A549 (cell line): ENCODE measurements at regions not wholly inside any gene's neighbourhood (a gene's known extent, or its start where the extent isn't known, plus 50 kb on each side); places are given as distances from the start of the nearest gene placed in this dataset.

Experiments
- ATAC-seq, 2 experiments: fragments of 200-7000 bp in 1 of 2; fragments of >200 bp in 1 of 2; cut with Nextera tagmentation in 1 of 2; cut with Tn5 transposase in 1 of 2; 3 replicates each; pipeline versions ENCODE4 v1.8.0 to v1.9.1; 2018 to 2020; ENCODE audit warnings: mild to moderate bottlenecking in 1 of 2, moderate library complexity in 1 of 2
- CTCF ChIA-PET: fragments of 300-600 bp; sonication (Branson Sonifier 250); formaldehyde crosslinking; extraction: SDS; loops from one replicate; lab custom pipeline; 2021; ENCODE audit warnings: antibody characterized with exemption, inconsistent platforms; lab: Yijun Ruan, JAX
- POLR2A ChIA-PET: fragments of 350-600 bp; formaldehyde crosslinking; extraction: SDS; loops from one replicate; lab custom pipeline; 2021; ENCODE audit warnings: antibody characterized with exemption, inconsistent platforms; lab: Yijun Ruan, JAX
- DNase-seq, 2 experiments: peaks; one replicate each; pipeline versions ENCODE4 v3.0.0 to v3.0.0-alpha.2; 2011 to 2016; ENCODE audit warnings: low read depth in 1 of 2, low spot score in 1 of 2
- FAIRE-seq: peaks from 2 replicates; lab custom pipeline; 2011; peaks lifted over from hg19 to GRCh38; lab: Jason Lieb, UNC
- H3K27ac ChIP-seq, 2 experiments: fragments of >200 bp; sonication (Bioruptor Twin); formaldehyde crosslinking; 3 replicates each; pipeline ENCODE4 v1.5.1; 2016 to 2017
- H3K4me1 ChIP-seq: fragments of >200 bp; sonication (Bioruptor Twin); formaldehyde crosslinking; 3 replicates; pipeline ENCODE4 v1.6.1; 2016
- H3K4me2 ChIP-seq: fragments of >200 bp; sonication (Bioruptor Twin); formaldehyde crosslinking; 3 replicates; pipeline ENCODE4 v1.6.1; 2016
- H3K4me3 ChIP-seq: fragments of >200 bp; sonication (Bioruptor Twin); formaldehyde crosslinking; 3 replicates; pipeline ENCODE4 v1.5.1; 2016
- H3K9me3 ChIP-seq: fragments of >200 bp; sonication (Bioruptor Twin); formaldehyde crosslinking; 3 replicates; pipeline ENCODE4 v1.6.1; 2016
- BHLHE40 ChIP-seq: IDR thresholded peaks from 2 replicates; pipeline ENCODE4 v1.6.1; 2012; ENCODE audit warnings: low read depth, low read length, inconsistent platforms
- CBX2 ChIP-seq: fragments of 200-600 bp; sonication (generic); IDR thresholded peaks from 2 replicates; pipeline ENCODE4 v1.6.1; 2016; ENCODE audit warnings: low read depth, mild to moderate bottlenecking, borderline replicate concordance
- CEBPB ChIP-seq, 2 experiments: fragments of >200 bp in 1 of 2; sonication (Bioruptor Twin) in 1 of 2; formaldehyde crosslinking in 1 of 2; IDR thresholded peaks; 2 replicates each; pipeline ENCODE4 v1.6.1; 2012 to 2016
- CHD4 ChIP-seq: fragments of 200-600 bp; sonication (generic); IDR thresholded peaks from 2 replicates; pipeline ENCODE4 v1.6.1; 2016; ENCODE audit warnings: antibody characterized with exemption, mild to moderate bottlenecking, borderline replicate concordance
- EHF ChIP-seq: fragments of 250-450 bp; sonication (Bioruptor Pico); IDR thresholded peaks from 2 replicates; pipeline ENCODE4 v1.5.0; 2020; ENCODE audit warnings: mild to moderate bottlenecking
- EHMT2 ChIP-seq: fragments of 200-600 bp; sonication (generic); IDR thresholded peaks from 2 replicates; pipeline ENCODE4 v1.6.1; 2016; ENCODE audit warnings: antibody characterized with exemption, low read depth, mild to moderate bottlenecking, moderate library complexity
- ESRRA ChIP-seq: fragments of 150-350 bp; IDR thresholded peaks from 2 replicates; pipeline ENCODE4 v1.6.1; 2014; ENCODE audit warnings: mild to moderate bottlenecking, low read length, borderline replicate concordance
- FOSL2 ChIP-seq, 2 experiments: fragments of 450-650 bp in 1 of 2; fragments of >200 bp in 1 of 2; sonication (Bioruptor Twin) in 1 of 2; formaldehyde crosslinking; IDR thresholded peaks; 2 replicates each; pipeline versions ENCODE4 v1.5.0 to v1.6.1; 2016 to 2020; ENCODE audit warnings: mild to moderate bottlenecking in 1 of 2, moderate library complexity in 1 of 2
- GATA3 ChIP-seq: IDR thresholded peaks from 2 replicates; pipeline ENCODE4 v1.6.1; 2012; ENCODE audit warnings: borderline replicate concordance
- HEYL ChIP-seq: fragments of 250-450 bp; sonication (Bioruptor Pico); IDR thresholded peaks from 2 replicates; pipeline ENCODE4 v1.8.0; 2021; ENCODE audit warnings: mild to moderate bottlenecking, moderate library complexity
- HOXB13 ChIP-seq: fragments of 250-450 bp; sonication (Bioruptor Pico); IDR thresholded peaks from 2 replicates; pipeline ENCODE4 v1.5.0; 2020; ENCODE audit warnings: low read depth, mild to moderate bottlenecking, moderate library complexity
- HOXB5 ChIP-seq: fragments of 250-450 bp; sonication (Bioruptor Pico); IDR thresholded peaks from 2 replicates; pipeline ENCODE4 v1.5.0; 2020; ENCODE audit warnings: mild to moderate bottlenecking, moderate library complexity
- KDM5A ChIP-seq: fragments of 200-600 bp; sonication (generic); IDR thresholded peaks from 2 replicates; pipeline ENCODE4 v1.6.1; 2016; ENCODE audit warnings: antibody characterized with exemption, mild to moderate bottlenecking
- MYC ChIP-seq: IDR thresholded peaks from 2 replicates; pipeline ENCODE4 v1.6.1; 2012; ENCODE audit warnings: mild to moderate bottlenecking, inconsistent platforms, low read length, improper control_type of control experiment, borderline replicate concordance
- NR3C1 ChIP-seq: fragments of >200 bp; sonication (Bioruptor Twin); formaldehyde crosslinking; IDR thresholded peaks from 3 replicates; pipeline ENCODE4 v1.6.1; 2017
- POLR2AphosphoS2 ChIP-seq: conservative IDR thresholded peaks from 2 replicates; pipeline ENCODE4 v1.6.1; 2012; ENCODE audit warnings: low read length, improper control_type of control experiment, inconsistent platforms
- RCOR1 ChIP-seq: fragments of 150-350 bp; IDR thresholded peaks from 2 replicates; pipeline ENCODE4 v1.6.1; 2014; ENCODE audit warnings: antibody characterized with exemption, low read length, low read depth
- RFX5 ChIP-seq: fragments of 450-650 bp; IDR thresholded peaks from 2 replicates; pipeline ENCODE4 v1.7.1; 2014; ENCODE audit warnings: antibody characterized with exemption, mild to moderate bottlenecking, moderate library complexity
- RNF2 ChIP-seq: fragments of 200-600 bp; sonication (generic); IDR thresholded peaks from 2 replicates; pipeline ENCODE4 v1.6.1; 2016; ENCODE audit warnings: low read depth, mild to moderate bottlenecking, antibody characterized with exemption, moderate library complexity, borderline replicate concordance
- TP53 ChIP-seq: fragments of 250-450 bp; sonication (Bioruptor Pico); IDR thresholded peaks from 2 replicates; pipeline ENCODE4 v1.5.0; 2021; ENCODE audit warnings: mild to moderate bottlenecking, moderate library complexity
- ZFP36 ChIP-seq: fragments of 450-650 bp; IDR thresholded peaks from 2 replicates; pipeline ENCODE4 v1.6.1; 2014; ENCODE audit warnings: borderline replicate concordance; ENCODE audit not compliant: partially characterized antibody
- ZNF302 ChIP-seq: fragments of 250-450 bp; sonication (Bioruptor Pico); IDR thresholded peaks from 2 replicates; pipeline ENCODE4 v1.9.0; 2021; ENCODE audit warnings: inconsistent platforms, mild to moderate bottlenecking, moderate library complexity
- WGBS: methylation state at CpG from one replicate; pipeline ENCODE4 v1.1.6; 2017; ENCODE audit errors: missing lambda C conversion rate; 5-methylcytosine and 5-hydroxymethylcytosine counted together
- TF ChIP-seq, protein P1 (sequence below): fragments of 450-650 bp; IDR thresholded peaks from 2 replicates; pipeline ENCODE4 v1.6.1; 2014; ENCODE audit warnings: antibody characterized with exemption
- TF ChIP-seq, protein P2 (sequence below): IDR thresholded peaks from 2 replicates; pipeline ENCODE4 v1.6.1; 2012

DNA sequence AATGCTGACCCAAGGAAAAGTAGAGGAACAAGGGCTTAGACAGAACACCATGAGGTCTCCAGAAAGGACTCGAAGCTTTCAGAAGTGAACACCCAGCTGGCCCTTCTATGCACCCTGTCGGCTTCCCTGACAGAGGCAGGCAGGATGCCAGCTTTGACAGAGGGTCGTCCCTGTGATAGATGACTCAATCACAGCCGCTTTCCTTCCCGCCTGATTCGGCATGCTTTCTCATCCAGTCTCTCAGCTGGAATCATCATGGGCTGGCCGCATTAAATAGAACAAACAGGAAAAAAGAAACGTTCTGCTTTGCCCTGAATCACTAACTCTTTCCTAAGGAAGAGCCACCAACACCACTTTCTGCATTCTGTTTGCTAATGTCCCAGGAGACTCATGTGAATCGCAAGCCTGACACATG lies 140.3 kb upstream of the RAB12 start:
- Histone ChIP-seq H3K4me2 (no peak overlapping the region), H3K9me3 (no peaks in the 10 kb centered on the region), H3K4me3 (no peak overlapping the region), H3K27ac (no peak overlapping the region), H3K4me1 (no peaks in the 10 kb centered on the region)
- FAIRE-seq (no peak), ATAC-seq (no peak), DNase-seq (no peak)
- ChIA-PET CTCF (interaction anchor here (7.0 kb wide), 1 partner anchor 11 kb away, joined by 40 read pairs; no protein-coding TSS in a partner anchor), POLR2A (no interaction called here)
- 56% methylated on average over 9 of the region's 9 CpGs for WGBS
- TF ChIP-seq HOXB5 (CRISPR knock-in tag) (no peak), CHD4 (no peak), HOXB13 (CRISPR knock-in tag) (no peak), NR3C1 (no peak), EHF (CRISPR knock-in tag) (no peak), BHLHE40 (no peak), RFX5 (no peak), FOSL2 (IDR thresholded peaks at IDR 0.05) (no peak), FOSL2 (CRISPR knock-in tag; IDR thresholded peaks at IDR 0.05) (no peak)
- TF ChIP-seq, protein P1, sequence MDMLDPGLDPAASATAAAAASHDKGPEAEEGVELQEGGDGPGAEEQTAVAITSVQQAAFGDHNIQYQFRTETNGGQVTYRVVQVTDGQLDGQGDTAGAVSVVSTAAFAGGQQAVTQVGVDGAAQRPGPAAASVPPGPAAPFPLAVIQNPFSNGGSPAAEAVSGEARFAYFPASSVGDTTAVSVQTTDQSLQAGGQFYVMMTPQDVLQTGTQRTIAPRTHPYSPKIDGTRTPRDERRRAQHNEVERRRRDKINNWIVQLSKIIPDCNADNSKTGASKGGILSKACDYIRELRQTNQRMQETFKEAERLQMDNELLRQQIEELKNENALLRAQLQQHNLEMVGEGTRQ, result no peak

DNA sequence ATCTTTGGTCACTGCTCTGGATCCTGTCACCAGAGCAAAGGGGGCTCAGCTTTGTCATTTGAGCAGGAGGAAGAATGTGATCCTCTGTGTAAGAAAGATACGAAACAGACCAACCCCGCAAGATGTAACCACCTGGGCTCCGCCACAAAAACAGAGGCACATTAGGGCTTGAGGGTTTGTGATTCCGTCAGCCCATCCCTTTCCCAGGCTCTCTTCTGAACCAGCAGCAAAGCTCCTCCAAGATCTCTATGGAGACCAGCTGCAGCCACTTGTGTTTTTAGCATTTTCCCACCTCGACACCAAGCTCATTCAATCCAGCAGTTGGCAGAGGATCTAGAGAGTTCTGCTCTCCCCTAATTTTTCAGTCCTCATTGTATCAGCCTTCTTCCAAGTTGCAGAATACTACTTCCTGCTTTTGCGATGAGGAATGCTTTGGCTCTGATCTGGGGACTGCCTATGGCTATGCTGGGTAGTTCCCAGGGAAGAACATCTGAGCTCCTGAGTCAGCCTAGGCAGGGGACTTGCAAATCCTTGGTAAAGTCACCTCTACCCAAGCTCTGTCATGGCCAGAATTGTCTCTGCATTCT lies 139.6 kb upstream of the RAB12 start:
- DNase-seq (no peak), FAIRE-seq (no peak)

DNA sequence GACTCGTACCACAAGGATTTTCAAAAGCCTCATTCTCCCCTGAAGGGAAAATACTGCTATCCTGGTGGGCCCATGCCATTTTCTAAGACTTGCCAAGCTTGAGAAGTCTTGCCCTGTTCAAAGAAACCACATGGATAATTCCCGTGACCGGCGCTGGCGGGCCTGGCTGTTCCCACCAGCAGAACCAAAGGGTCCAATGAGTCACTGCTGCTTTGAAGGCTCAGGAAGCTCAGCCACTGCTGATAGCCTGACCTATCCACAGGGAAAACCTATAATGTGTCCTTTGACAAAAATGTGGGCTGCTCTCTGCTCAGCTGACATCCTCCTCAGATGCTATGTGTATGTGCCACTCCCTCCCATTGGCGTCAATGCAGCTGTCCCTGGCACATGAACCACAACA lies 137.9 kb upstream of the RAB12 start:
- ChIA-PET POLR2A (no interaction called here), CTCF (interaction anchor here (7.0 kb wide), 1 partner anchor 9 kb away, joined by 40 read pairs; no protein-coding TSS in a partner anchor)
- no peak for FAIRE-seq
- no peak overlapping the region for H3K27ac ChIP-seq
- H3K4me1 ChIP-seq, result no peaks in the 10 kb centered on the region
- no peak overlapping the region for H3K4me2 ChIP-seq
- WGBS, result 86% methylated on average over 5 of the region's 6 CpGs
- no peak overlapping the region for H3K4me3 ChIP-seq
- no peaks in the 10 kb centered on the region for H3K9me3 ChIP-seq
- no peak for ATAC-seq
- no peak for DNase-seq
- no peak for TF ChIP-seq BHLHE40
- no peak for TF ChIP-seq ZNF302 (CRISPR knock-in tag)
- TF ChIP-seq RCOR1, result no peak
- TF ChIP-seq ESRRA, result no peak
- no peak for TF ChIP-seq FOSL2 (IDR thresholded peaks at IDR 0.05)
- no peak for TF ChIP-seq FOSL2 (CRISPR knock-in tag; IDR thresholded peaks at IDR 0.05)
- TF ChIP-seq MYC, result no peak
- TF ChIP-seq KDM5A, result no peak
- no peak for TF ChIP-seq EHMT2
- TF ChIP-seq POLR2AphosphoS2, result no peak
- TF ChIP-seq ZFP36, result no peak
- TF ChIP-seq GATA3, result no peak
- TF ChIP-seq, protein P2, sequence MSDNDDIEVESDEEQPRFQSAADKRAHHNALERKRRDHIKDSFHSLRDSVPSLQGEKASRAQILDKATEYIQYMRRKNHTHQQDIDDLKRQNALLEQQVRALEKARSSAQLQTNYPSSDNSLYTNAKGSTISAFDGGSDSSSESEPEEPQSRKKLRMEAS, result no peak
- TF ChIP-seq, all 56 proteins: peak for 0

More for the DNA sequence above, 139.6 kb upstream of the RAB12 start:
- no peak overlapping the region for H3K4me2 ChIP-seq
- H3K4me1 ChIP-seq, result no peaks in the 10 kb centered on the region
- H3K9me3 ChIP-seq, result no peaks in the 10 kb centered on the region
- POLR2A ChIA-PET, result no interaction called here
- 79% methylated on average over 4 of the region's 6 CpGs for WGBS
- no peak overlapping the region for H3K27ac ChIP-seq
- no peak overlapping the region for H3K4me3 ChIP-seq
- CTCF ChIA-PET, result interaction anchor here (7.0 kb wide), 1 partner anchor 10 kb away, joined by 40 read pairs; no protein-coding TSS in a partner anchor
- TF ChIP-seq MYC, result no peak
- no peak for TF ChIP-seq CEBPB (IDR thresholded peaks at IDR 0.05)
- TF ChIP-seq RNF2, result no peak
- TF ChIP-seq BHLHE40, result no peak
- no peak for TF ChIP-seq RCOR1
- TF ChIP-seq CBX2, result no peak
- TF ChIP-seq TP53 (CRISPR knock-in tag), result no peak
- no peak for TF ChIP-seq ESRRA
- TF ChIP-seq POLR2AphosphoS2, result no peak
- no peak for TF ChIP-seq HEYL (CRISPR knock-in tag)
- no peak for ATAC-seq
